ENCODE measurements at regions not wholly inside any gene's neighbourhood (a gene's known extent, or its start where the extent isn't known, plus 50 kb on each side); places are given as distances from the start of the nearest gene placed in this dataset.
"Not testable (repeated sequence)": the region's sequence is repeated elsewhere in the genome, so short reads cannot be mapped to it uniquely, and the experiment has no call there.

DNA sequence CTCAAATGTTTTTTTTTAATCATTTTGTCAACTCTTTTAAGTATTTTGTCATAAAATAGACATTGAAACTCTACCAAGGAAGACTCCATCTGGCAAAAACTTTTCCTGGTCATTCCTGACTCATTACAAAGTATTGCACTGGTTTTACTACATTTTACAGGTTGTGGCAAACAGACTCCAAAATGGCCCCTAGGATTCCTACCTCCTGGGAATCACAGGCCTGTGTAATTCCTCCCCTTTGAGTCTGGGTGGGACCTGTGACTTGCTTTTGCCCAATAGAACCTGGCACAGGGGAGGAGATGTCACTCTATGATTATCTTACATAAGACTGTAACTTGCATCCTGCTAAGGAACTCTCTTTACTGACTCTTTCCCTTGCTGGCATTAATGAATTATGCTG lies 123.6 kb upstream of the KCNJ6 start:
- DNase-seq (ENCODE audit: low read depth), result no peak

GRCh38 chr21:38041493-38041892 lies 125.2 kb upstream of the KCNJ6 start:
- DNase-seq (ENCODE audit: low read depth), result no peak

DNA sequence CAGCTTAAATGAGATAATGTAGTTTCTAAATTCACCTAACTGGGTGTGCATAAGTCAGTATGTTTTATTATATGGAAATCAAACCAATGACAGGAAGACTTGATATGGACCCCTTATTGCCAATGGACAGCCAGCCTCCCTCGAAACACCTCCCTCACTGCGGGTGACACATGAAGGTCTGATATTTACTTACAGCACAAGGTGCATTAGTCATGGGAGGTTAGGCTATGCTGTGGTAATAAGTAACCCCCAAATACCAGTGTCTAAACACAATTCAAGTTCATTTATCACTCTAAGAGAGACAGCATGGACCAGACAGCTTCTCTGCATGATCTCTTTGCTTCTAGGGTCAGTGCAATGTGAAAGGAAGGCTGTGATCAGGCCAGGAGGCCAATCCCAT lies 126.0 kb upstream of the KCNJ6 start:
- no peak for DNase-seq (ENCODE audit: low read depth)

- DNase-seq (ENCODE audit: low read depth), result peak; percentile 33
These were observed 131.9 kb upstream of the KCNJ6 start for GRCh38 chr21:38048167-38048566.

GRCh38 chr21:38054334-38054733 lies 138.1 kb upstream of the KCNJ6 start:
- DNase-seq (ENCODE audit: low read depth), result no peak

DNA sequence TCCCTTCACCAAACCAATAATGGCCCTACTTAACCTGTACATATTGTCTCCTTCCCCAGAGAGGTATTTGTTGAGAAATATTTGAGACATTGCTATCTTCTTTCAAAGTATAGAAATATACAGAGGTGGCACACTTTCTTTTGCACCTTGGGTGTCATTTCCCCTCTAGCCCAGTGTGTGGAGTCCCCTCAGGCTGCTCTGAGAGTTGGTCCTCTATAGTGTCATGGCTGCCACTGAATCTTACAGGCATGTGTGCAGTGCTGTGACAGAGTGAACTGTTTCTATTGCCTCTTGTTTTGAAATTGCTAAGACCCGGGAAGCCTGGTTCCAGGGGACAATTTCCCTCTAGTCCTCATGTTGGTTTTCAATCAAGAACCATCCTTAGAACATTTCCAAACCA lies 140.2 kb upstream of the KCNJ6 start:
- no peak for DNase-seq (ENCODE audit: low read depth)

DNA sequence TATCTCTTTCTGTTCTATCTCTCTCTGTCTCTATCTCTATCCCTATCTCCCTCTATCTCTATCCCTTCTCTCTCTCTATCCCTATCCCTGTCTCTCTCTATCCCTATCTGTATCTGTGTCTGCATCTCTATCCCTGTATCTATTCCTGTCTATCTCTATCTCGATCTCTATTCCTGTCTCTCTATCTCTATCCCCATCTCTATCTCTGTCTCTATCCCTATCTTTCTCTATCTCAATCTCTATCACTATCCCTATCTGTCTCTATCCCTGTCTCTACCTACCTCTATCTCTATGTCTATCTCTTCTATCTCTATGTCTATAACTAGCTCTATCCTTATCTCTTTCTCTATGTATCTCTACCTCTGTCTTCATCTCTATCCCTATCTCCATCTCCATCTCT lies 141.4 kb upstream of the KCNJ6 start:
- no peak for DNase-seq (ENCODE audit: low read depth)

- DNase-seq (ENCODE audit: low read depth), result no peak
These were observed 144.3 kb upstream of the KCNJ6 start for GRCh38 chr21:38060533-38060932.

DNA sequence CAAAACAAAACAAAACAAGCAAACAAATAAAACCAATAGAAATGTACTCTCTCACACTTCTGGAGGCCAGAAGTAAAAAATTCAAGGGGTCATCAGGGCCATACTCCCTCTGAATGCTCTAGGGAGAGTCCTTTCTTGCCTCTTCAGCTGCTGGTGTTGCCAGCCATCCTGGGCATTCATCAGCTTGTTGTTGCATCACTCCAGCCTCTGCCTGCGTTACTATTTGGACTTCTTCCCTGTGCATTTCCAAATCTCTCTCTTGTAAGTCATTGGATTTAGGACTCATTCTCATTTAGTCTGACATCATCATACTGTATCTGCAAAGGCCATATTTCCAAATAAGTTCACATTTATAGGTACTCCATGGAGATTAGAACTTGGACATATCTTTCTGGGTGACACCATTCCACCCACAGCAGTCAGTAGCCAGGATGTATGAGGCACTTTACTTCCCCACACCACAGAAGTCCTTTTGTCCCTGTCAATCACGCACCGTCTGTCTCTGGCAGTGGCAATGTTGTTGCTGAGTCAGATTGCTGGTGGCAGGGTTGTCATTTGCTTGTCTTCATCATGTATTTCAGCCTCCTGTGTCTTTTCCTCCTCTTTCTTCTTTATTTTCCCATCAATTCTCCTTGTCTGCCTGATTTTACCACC lies 151.0 kb upstream of the KCNJ6 start:
- peak; percentile 94 for DNase-seq (ENCODE audit: low read depth)

GRCh38 chr21:38072489-38072888 lies 156.2 kb upstream of the KCNJ6 start:
- DNase-seq (ENCODE audit: low read depth), result no peak

- no peak for DNase-seq (ENCODE audit: low read depth)
These were observed 159.8 kb upstream of the KCNJ6 start for GRCh38 chr21:38075833-38076587.

GRCh38 chr21:38077569-38077968 lies 161.3 kb upstream of the KCNJ6 start:
- no peak for DNase-seq (ENCODE audit: low read depth)

- DNase-seq (ENCODE audit: low read depth), result no peak
These were observed 164.6 kb upstream of the KCNJ6 start for GRCh38 chr21:38080888-38081287.

- DNase-seq (ENCODE audit: low read depth), result no peak
These were observed 165.5 kb upstream of the KCNJ6 start for GRCh38 chr21:38081708-38082107.

GRCh38 chr21:38082936-38083485 lies 166.8 kb upstream of the KCNJ6 start:
- DNase-seq (ENCODE audit: low read depth), result peak; percentile 52

DNA sequence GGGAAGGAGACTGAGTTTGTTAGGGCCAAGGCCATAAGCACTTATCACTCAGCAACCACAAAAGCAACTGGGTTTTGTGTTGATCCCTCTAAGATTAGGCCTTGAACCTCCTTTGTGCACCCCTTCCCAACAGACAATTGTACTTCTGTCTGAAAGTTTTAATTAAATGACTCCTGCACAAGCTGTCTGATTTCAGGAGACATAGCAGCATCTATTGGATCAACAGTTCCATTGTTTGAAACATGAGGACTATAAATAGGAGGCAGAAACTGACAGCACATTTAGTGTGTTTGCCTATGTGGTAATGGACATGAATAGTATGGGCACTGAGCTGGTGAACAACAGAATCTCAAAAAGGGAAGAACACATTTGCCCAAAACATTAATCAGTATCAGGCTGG lies 167.3 kb upstream of the KCNJ6 start:
- peak; percentile 33 for DNase-seq (ENCODE audit: low read depth)

- DNase-seq (ENCODE audit: low read depth), result no peak
These were observed 170.2 kb upstream of the KCNJ15 start for GRCh38 chr21:38086580-38086979.

DNA sequence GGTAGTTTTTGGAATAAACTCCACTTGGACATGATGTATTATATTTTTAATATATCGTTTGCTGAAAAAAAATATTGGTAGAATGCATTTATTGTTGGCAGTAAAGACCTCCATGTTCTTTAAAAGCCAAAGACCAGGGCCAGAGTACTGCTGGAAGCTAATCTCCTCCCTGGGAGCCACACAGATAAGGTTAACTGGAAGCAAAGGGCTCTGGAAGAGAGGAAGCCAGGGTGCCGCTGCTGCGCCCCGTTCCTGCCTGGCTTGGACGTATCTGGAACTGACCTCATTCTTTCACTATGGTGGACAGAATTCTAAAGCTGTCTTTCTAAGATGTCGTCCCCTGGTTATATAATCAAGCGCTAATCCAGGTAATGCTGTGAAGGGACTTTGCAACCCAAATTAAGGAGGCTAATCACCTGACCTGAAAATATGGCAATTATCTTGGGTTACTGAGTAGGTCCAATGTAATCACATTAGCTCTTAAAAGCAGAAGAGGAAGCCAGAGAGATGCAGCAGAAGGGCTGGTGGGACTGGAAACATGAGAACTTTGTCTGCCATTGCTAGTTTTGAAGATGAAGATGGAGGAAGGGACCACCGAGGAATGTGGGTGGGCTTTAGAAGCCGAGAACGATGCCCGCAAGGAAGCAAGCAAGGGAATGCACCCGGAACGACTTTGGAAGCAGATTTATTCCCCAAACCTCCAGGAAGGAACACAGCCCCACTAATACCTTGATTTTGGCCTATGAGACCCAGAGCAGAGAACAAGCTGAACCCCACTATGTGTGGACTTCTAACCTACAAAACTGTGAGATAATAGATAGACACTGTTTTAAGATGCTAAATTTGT lies 167.7 kb upstream of the KCNJ15 start:
- no peak for DNase-seq (ENCODE audit: low read depth)

DNA sequence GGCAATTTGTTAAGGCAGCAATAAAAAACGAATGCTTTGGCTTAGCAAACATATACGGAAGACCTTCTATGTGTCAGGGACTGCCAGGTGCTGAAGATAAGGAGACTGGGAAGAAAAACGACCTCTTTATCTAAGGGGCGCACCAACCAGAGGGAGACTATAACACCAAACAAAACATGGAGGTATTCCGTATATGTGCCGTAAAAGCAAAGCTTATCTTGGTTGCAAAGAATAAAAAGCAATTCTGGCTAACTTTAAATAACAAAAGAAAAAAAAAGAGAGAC lies 167.1 kb upstream of the KCNJ15 start:
- DNase-seq (ENCODE audit: low read depth), result no peak

DNA sequence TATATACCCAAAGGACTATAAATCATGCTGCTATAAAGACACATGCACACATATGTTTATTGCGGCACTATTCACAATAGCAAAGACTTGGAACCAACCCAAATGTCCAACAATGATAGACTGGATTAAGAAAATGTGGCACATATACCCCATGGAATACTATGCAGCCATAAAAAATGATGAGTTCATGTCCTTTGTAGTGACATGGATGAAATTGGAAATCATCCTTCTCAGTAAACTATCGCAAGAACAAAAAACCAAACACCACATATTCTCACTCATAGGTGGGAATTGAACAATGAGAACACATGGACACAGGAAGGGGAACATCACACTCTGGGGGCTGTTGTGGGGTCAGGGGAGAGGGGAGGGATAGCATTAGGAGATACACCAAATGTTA lies 165.7 kb upstream of the KCNJ15 start:
- not testable (repeated sequence) for DNase-seq (ENCODE audit: low read depth)

- DNase-seq (ENCODE audit: low read depth), result no peak
These were observed 164.7 kb upstream of the KCNJ15 start for GRCh38 chr21:38092051-38092450.

DNA sequence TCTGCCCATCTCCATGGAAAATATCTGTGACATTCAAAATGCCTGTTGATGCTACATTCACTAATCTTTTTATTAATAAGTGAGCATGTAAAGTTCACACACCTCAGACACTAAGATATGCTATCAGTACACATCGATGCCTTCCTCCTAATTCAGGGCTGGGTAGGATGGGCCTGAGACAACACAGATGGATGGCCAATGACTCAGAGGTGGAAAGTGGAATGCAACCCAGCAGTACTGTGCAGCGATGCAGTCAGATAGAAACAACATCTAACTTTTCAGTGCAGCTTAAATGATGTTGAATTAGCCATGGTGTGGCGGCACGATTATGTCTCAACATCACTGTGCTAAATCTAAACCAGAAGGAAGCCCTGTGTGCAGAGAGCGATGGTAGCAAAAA lies 161.6 kb upstream of the KCNJ15 start:
- peak; percentile 13 for DNase-seq (ENCODE audit: low read depth)

Data from myocyte (in vitro differentiated cells).